ENCODE measurements at regions not wholly inside any gene's neighbourhood (a gene's known extent, or its start where the extent isn't known, plus 50 kb on each side); places are given as distances from the start of the nearest gene placed in this dataset.

DNA sequence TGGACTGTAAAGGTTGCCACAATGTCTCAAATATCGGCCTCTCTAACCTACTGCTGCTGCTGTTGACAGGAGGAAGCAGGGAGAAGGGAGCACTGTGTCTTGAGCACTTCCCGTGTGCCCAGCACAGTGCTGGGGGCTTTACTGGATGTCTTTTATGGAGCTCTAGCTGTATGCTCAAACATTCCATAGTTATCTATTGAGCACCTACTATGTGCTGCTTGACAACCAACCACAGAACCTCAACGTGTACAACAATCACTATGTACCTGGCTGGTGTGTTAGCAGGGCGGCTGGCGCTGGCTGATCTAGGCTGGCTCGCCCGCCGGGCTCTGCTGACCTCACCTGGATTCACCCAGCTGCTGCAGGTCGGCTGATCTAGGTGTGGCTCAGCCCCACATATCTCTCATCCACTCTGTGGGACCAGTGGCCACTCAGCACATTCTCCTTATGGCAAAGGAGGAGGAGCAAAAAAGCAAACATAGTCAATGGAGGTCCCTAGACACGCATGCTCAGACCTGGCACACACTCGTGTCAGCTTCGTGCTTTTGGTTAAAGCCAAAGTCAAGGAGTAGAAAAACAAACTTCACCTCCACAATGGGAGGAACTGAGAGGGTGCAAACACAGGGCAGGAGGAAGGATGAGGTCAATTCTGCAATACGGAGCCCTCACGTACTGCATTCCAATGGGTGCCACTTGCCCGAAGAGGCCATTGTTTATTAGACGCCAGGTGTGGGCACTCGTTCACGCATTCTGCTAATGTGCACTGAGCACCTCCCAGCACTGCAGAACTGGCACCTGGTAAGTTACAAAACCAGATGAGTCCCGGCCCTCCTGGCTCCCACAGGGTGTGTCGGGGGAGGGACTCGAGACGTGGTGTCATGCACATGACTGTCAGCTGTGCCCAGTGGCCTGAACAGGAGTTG lies 147.2 kb downstream of the SCARB1 start:
- Histone ChIP-seq H3K4me3 (ENCODE audit: low read length) (no peak overlapping the region), H3K36me3 (ENCODE audit: insufficient read depth, low read length) (no peaks in the 10 kb centered on the region), H3K27me3 (ENCODE audit: control insufficient read depth, insufficient read depth, low read length) (no peaks in the 10 kb centered on the region), H3K4me2 (ENCODE audit: low read length) (no peak overlapping the region), H3K9ac (ENCODE audit: low read depth, low read length) (no peak overlapping the region), H3K4me1 (ENCODE audit: control insufficient read depth, insufficient read depth, low read length) (peaks cover 26% of the 10 kb centered on the region), H3K9me3 (replicated peaks; ENCODE audit: low read length) (no peaks in the 10 kb centered on the region)

DNA sequence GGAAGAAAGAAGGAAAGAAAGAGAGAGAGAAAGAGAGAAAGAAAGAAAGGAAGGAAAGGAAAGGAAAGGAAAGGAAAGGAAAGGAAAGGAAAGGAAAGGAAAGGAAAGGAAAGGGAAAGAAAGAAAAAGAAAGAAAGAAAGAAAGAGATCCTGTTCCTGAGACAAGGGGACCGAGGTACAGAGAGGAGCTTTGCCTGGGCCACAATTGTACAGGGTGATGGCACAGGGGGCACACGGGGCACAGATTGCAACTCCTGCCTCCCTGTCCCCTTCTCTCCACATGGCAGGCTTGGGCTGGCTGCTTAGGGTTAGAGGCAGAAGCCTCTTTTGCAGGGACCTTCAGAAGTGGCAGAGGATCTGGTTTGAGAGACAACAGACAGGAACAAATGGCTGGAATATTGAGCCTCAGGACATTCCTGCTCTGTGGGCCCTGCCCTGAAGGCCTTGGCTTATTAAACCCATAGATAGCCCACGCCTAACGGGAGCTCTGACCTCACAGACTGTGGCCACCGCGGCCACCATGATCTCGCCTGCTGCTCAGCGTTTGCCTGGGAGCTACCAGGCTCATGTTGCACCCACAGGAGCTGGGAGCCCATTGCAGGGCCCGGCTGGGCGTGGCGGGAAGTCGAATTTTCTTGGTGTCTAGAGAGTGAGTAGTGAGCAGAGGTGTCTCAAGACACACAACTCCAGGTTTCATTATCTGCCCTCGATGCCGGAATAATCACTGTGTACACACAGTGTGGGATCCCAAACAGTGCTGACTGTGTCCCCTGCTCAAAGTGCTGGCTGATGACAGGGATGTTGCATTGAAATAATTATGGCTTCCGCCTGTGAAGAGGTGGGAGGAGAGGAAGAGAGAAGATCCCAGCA lies 147.9 kb upstream of the NCOR2 start:
- Histone ChIP-seq H3K4me1 (ENCODE audit: control insufficient read depth, insufficient read depth, low read length) (peaks cover 19% of the 10 kb centered on the region), H3K36me3 (ENCODE audit: insufficient read depth, low read length) (no peaks in the 10 kb centered on the region), H3K4me3 (ENCODE audit: low read length) (no peak overlapping the region), H3K27me3 (ENCODE audit: control insufficient read depth, insufficient read depth, low read length) (peaks cover 4% of the 10 kb centered on the region), H3K4me2 (ENCODE audit: low read length) (peak overlapping the region; percentile 41), H3K9me3 (replicated peaks; ENCODE audit: low read length) (no peaks in the 10 kb centered on the region), H3K9ac (ENCODE audit: low read depth, low read length) (peak overlapping the region; percentile 34)

DNA sequence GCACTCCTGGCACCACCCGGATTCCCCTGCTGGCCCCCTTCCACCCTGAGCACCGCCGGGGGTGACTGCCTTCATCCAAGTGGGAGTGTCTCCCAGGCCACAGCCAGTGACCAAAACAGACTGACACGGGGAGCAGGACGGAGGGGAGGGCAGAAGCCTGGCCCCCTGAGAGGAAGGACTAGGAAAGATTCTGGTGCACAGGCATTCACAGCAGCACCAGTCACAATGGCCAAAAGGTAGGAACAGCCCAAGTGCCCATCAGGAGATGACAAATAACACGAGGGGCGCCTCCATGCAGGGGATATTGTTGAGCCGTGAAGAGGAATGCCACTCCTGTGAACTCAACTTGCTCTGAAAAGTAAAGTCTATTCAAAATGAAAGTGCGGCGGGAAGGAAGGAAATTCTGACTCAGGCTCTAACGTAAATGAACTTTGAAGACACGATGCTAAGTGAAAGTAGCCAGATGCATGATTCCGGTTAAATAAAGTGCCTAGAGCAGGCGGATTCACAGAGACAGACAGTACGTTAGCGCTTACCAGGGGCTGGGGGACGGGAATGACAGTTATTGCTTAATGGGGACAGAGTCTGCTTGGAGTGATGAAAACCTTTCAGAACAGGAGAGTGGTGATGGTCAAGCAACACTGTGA lies 146.1 kb upstream of the NCOR2 start:
- H3K4me1 ChIP-seq (ENCODE audit: control insufficient read depth, insufficient read depth, low read length) = peaks cover 21% of the 10 kb centered on the region
- H3K9me3 ChIP-seq (replicated peaks; ENCODE audit: low read length) = no peaks in the 10 kb centered on the region

DNA sequence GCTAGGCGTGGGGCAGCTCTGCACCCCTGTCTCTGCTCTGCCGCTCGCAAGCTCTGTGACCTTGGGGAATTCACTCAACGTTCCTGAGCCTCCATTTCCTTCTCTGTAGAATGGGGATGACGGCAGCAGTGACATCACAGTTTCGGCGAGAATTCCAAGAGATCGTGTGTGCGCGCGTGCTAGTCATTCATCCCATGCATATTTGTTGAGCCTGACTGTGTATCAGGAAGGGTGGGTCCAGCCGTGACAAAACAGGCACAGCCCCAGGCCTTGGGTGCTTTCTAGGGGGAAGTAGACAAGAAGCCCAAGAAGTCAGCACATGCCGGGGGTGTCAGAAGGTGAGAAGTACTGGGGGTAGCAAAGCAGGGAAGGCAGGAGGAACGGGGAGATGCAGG lies 145.6 kb upstream of the NCOR2 start:
- H3K27me3 ChIP-seq (ENCODE audit: control insufficient read depth, insufficient read depth, low read length) = peaks cover 4% of the 10 kb centered on the region

More for the DNA sequence above, 146.1 kb upstream of the NCOR2 start:
- Histone ChIP-seq H3K4me3 (ENCODE audit: low read length) (peak overlapping the region; percentile 50), H3K9ac (ENCODE audit: low read depth, low read length) (peak overlapping the region; percentile 20), H3K27me3 (ENCODE audit: control insufficient read depth, insufficient read depth, low read length) (peaks cover 4% of the 10 kb centered on the region), H3K36me3 (ENCODE audit: insufficient read depth, low read length) (no peaks in the 10 kb centered on the region), H3K4me2 (ENCODE audit: low read length) (peak overlapping the region; percentile 48)

DNA sequence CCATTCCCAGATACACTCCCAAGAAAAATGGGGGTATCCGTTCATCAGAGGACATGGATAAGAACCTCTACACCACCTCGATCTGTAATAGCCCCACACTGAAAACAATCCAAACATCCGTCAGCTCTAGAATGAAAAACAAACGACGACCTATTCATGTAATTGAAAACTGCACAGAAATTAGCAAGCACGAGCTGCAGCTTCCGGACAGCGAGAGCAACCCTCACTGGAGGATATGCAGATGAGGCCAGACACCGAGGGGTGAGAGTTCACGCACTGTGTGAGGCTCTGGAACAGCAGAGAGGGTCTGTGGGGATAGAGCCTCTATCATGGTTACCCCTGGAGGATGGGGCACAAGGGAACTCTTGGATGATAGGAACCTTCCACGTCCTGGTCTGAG lies 143.9 kb upstream of the NCOR2 start:
- H3K4me1 ChIP-seq (ENCODE audit: control insufficient read depth, insufficient read depth, low read length) = peaks cover 21% of the 10 kb centered on the region
- no peaks in the 10 kb centered on the region for H3K36me3 ChIP-seq (ENCODE audit: insufficient read depth, low read length)

More for the DNA sequence above, 145.6 kb upstream of the NCOR2 start:
- H3K4me3 ChIP-seq (ENCODE audit: low read length) = peak overlapping the region; percentile 50
- H3K36me3 ChIP-seq (ENCODE audit: insufficient read depth, low read length) = no peaks in the 10 kb centered on the region
- no peaks in the 10 kb centered on the region for H3K9me3 ChIP-seq (replicated peaks; ENCODE audit: low read length)
- H3K4me1 ChIP-seq (ENCODE audit: control insufficient read depth, insufficient read depth, low read length) = peaks cover 21% of the 10 kb centered on the region
- peak overlapping the region; percentile 48 for H3K4me2 ChIP-seq (ENCODE audit: low read length)
- H3K9ac ChIP-seq (ENCODE audit: low read depth, low read length) = peak overlapping the region; percentile 20

DNA sequence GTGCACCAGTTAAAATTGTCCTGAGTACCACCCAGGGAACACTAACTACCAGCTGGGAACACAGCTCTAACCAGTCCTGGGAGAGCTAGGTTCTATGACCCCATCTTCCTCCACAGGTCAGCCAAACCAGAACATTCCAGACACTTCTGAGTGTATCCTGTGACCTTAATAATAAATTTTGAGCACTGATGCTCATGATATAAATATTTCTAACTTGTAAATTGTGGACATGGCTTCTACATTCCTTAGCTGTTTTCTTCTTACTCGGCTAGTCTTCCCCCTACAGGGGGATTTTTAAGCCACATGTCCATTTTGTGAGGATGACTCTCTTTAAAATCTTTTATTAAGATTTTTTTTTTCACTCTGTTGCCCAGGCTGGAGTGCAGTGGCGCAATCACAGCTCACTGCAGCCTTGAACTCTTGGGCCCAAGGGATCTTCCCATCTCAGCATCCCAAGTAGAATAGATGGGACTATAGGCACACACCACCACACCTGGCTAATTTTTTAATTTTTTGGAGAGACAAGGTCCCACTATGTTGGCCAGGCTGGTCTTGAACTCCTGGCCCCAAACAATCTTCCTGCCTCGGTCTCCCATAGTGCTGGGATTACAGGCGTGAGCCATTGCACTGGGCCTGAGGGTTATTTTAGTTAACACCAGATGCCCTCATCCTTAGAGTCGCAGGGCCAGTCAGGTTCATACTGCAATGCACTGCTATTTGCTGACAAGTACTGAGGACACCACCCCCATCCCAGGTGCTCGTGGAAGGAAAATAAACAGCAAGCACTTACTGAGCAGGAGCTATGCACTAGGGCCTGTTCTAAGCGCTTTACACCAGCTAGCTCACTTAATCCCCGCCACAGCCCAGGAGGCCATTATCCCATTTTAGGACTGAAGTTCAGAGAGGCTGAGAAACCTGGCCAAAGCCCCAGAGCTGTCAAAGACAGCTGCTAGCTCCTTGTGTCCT lies 142.6 kb upstream of the NCOR2 start:
- H3K4me2 ChIP-seq (ENCODE audit: low read length) = no peak overlapping the region
- H3K9me3 ChIP-seq (replicated peaks; ENCODE audit: low read length) = peaks cover 5% of the 10 kb centered on the region
- H3K4me1 ChIP-seq (ENCODE audit: control insufficient read depth, insufficient read depth, low read length) = peaks cover 12% of the 10 kb centered on the region
- no peak overlapping the region for H3K9ac ChIP-seq (ENCODE audit: low read depth, low read length)
- H3K36me3 ChIP-seq (ENCODE audit: insufficient read depth, low read length) = no peaks in the 10 kb centered on the region
- no peak overlapping the region for H3K4me3 ChIP-seq (ENCODE audit: low read length)
- peaks cover 4% of the 10 kb centered on the region for H3K27me3 ChIP-seq (ENCODE audit: control insufficient read depth, insufficient read depth, low read length)

More for the DNA sequence above, 143.9 kb upstream of the NCOR2 start:
- no peak overlapping the region for H3K9ac ChIP-seq (ENCODE audit: low read depth, low read length)
- no peak overlapping the region for H3K4me2 ChIP-seq (ENCODE audit: low read length)
- peaks cover 4% of the 10 kb centered on the region for H3K27me3 ChIP-seq (ENCODE audit: control insufficient read depth, insufficient read depth, low read length)
- H3K9me3 ChIP-seq (replicated peaks; ENCODE audit: low read length) = peaks cover 5% of the 10 kb centered on the region
- no peak overlapping the region for H3K4me3 ChIP-seq (ENCODE audit: low read length)

DNA sequence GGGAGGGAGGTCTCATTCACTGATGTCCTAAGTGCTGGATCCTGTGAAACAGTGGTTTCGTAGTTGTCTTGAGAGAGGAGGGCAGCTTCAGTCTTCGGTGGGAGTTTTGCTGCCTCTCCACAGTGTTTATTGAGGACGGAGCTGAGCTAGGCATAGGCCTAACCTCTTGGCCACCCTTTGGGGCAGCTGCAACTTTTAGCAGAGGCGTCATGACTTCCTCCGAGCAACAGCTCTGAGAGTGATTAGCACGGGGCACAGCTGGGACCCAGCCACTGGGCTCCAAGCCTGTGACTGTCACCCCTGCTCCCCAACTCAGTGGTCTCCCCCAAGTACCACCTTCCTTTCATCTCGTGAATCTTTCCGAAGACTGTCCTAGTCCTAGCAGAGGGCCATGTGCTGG lies 139.9 kb upstream of the NCOR2 start:
- peaks cover 5% of the 10 kb centered on the region for H3K9me3 ChIP-seq (replicated peaks; ENCODE audit: low read length)
- no peak overlapping the region for H3K4me3 ChIP-seq (ENCODE audit: low read length)
- peaks cover 13% of the 10 kb centered on the region for H3K27me3 ChIP-seq (ENCODE audit: control insufficient read depth, insufficient read depth, low read length)
- no peak overlapping the region for H3K4me2 ChIP-seq (ENCODE audit: low read length)
- no peak overlapping the region for H3K9ac ChIP-seq (ENCODE audit: low read depth, low read length)
- H3K36me3 ChIP-seq (ENCODE audit: insufficient read depth, low read length) = no peaks in the 10 kb centered on the region
- peaks cover 7% of the 10 kb centered on the region for H3K4me1 ChIP-seq (ENCODE audit: control insufficient read depth, insufficient read depth, low read length)

DNA sequence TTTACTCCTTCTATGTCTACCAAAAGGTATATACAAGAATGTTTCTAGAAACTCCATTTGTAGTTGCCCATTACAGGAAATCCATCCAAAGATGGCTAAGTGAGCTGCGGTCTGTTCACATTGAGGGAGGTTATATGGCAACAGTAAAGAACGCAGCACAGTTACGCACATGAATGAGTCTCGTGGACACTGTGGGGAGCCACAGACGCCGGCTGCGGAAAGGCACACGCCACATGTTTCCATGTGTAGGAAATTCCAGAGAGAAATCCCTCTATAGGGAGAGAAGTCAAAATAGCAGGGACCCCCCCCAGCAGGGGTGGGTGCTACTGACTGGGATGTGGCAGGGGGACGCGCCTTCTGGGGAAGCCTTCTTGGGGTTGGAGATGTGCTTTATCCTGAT lies 139.0 kb upstream of the NCOR2 start:
- Histone ChIP-seq H3K36me3 (ENCODE audit: insufficient read depth, low read length) (no peaks in the 10 kb centered on the region), H3K27me3 (ENCODE audit: control insufficient read depth, insufficient read depth, low read length) (peaks cover 12% of the 10 kb centered on the region), H3K4me3 (ENCODE audit: low read length) (no peak overlapping the region), H3K9ac (ENCODE audit: low read depth, low read length) (no peak overlapping the region), H3K9me3 (replicated peaks; ENCODE audit: low read length) (peaks cover 5% of the 10 kb centered on the region), H3K4me1 (ENCODE audit: control insufficient read depth, insufficient read depth, low read length) (peaks cover 9% of the 10 kb centered on the region), H3K4me2 (ENCODE audit: low read length) (no peak overlapping the region)

DNA sequence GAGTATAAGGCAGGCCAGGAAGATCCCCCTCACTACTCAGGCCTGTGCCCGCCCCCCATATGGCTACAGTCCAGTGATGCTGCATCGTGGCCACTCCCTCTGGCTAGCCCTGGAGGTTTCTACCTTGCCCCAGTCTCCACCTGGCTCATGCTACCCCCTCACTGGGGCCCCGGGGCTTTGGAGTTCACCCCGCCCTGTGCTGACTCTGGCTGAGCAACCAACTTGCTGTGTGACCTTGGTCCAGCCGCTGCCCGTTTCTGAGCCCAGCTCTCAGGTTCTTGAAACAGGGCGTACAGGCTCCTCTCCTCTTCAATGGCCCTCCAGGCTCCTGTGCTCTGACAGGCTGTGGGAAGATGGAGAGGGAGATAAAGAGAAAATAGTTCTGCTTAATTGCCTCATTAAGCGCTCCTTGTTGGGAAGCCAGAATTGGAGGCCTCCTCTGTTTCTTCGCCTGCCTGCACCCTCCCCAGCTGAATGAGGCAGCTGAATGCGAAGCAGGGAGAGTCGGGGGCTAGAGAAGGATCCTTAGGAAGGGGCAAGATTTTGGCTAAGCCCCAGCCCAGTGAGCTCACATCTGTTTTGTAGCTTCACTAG lies 138.2 kb upstream of the NCOR2 start:
- H3K4me3 ChIP-seq (ENCODE audit: low read length) = no peak overlapping the region
- H3K4me1 ChIP-seq (ENCODE audit: control insufficient read depth, insufficient read depth, low read length) = peaks cover 16% of the 10 kb centered on the region
- no peak overlapping the region for H3K9ac ChIP-seq (ENCODE audit: low read depth, low read length)

DNA sequence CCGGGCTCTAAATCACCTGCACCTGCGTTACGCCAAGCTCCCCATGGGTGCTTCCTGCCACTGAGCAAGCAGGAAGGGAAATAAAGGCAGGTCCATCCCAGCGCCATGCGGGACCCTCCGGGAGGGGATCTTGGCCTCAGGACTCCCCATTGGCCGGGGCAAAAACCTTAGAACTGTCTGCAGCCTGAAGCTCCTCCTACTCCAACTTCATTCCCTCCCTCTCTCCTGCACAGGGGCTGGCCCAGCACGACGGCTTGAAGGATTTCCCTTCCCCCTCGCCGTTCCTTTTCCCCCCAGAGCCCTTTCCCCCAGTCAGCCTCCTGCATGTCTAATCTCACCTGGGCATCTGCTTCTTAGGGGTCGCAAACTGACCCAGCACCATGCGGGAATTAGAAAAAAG lies 137.2 kb upstream of the NCOR2 start:
- Histone ChIP-seq H3K9me3 (replicated peaks; ENCODE audit: low read length) (peaks cover 5% of the 10 kb centered on the region), H3K4me3 (ENCODE audit: low read length) (no peak overlapping the region), H3K4me2 (ENCODE audit: low read length) (no peak overlapping the region), H3K9ac (ENCODE audit: low read depth, low read length) (no peak overlapping the region), H3K27me3 (ENCODE audit: control insufficient read depth, insufficient read depth, low read length) (peaks cover 9% of the 10 kb centered on the region), H3K4me1 (ENCODE audit: control insufficient read depth, insufficient read depth, low read length) (peaks cover 16% of the 10 kb centered on the region), H3K36me3 (ENCODE audit: insufficient read depth, low read length) (no peaks in the 10 kb centered on the region)

More for the DNA sequence above, 138.2 kb upstream of the NCOR2 start:
- Histone ChIP-seq H3K36me3 (ENCODE audit: insufficient read depth, low read length) (no peaks in the 10 kb centered on the region), H3K27me3 (ENCODE audit: control insufficient read depth, insufficient read depth, low read length) (peaks cover 9% of the 10 kb centered on the region), H3K9me3 (replicated peaks; ENCODE audit: low read length) (peaks cover 5% of the 10 kb centered on the region), H3K4me2 (ENCODE audit: low read length) (no peak overlapping the region)

Data from skeletal muscle satellite cell (primary cell).